OCI-LY3 (cell line): ENCODE measurements at regions not wholly inside any gene's neighbourhood (a gene's known extent, or its start where the extent isn't known, plus 50 kb on each side); places are given as distances from the start of the nearest gene placed in this dataset.
A peak's percentile ranks its signal among the peaks of the same experiment; 100 is the strongest.

Source experiments
- EZH2phosphoT487 ChIP-seq: fragments of 200-600 bp; shearing (Covaris generic); IDR thresholded peaks from 2 replicates; pipeline ENCODE4 v1.6.1; 2018; ENCODE audit warnings: antibody characterized with exemption, mixed run types, low read depth
- TF ChIP-seq, protein P1 (sequence below): fragments of 200-600, 300-600 bp; sonication (generic); IDR thresholded peaks from 2 replicates; pipeline ENCODE4 v1.5.1; 2014; ENCODE audit warnings: antibody characterized with exemption, low read length, low read depth

DNA sequence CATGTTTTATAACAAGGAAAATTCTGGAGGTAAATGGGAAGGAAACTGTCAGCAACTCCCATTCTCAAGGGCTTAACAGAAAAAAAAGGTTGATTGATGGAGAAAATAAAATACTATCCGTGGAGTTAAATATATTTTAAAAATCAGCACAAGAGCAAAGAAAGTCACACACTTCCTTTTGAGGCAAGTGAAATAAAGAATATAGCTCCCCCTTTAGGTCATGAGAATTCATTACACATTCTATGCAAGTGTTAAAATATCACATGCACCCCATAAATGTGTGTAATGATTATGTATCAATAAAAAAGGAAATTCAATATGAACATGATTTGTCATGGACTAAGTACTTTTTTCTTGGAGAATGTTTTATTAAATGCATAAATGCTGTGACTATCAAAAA is 349.2 kb downstream of the TPBG start:
- TF ChIP-seq, protein P1, sequence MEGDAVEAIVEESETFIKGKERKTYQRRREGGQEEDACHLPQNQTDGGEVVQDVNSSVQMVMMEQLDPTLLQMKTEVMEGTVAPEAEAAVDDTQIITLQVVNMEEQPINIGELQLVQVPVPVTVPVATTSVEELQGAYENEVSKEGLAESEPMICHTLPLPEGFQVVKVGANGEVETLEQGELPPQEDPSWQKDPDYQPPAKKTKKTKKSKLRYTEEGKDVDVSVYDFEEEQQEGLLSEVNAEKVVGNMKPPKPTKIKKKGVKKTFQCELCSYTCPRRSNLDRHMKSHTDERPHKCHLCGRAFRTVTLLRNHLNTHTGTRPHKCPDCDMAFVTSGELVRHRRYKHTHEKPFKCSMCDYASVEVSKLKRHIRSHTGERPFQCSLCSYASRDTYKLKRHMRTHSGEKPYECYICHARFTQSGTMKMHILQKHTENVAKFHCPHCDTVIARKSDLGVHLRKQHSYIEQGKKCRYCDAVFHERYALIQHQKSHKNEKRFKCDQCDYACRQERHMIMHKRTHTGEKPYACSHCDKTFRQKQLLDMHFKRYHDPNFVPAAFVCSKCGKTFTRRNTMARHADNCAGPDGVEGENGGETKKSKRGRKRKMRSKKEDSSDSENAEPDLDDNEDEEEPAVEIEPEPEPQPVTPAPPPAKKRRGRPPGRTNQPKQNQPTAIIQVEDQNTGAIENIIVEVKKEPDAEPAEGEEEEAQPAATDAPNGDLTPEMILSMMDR = peak; percentile 76
- no peak for TF ChIP-seq EZH2phosphoT487
